Ammon's horn (tissue), 1 donor: ENCODE measurements at regions not wholly inside any gene's neighbourhood (a gene's known extent, or its start where the extent isn't known, plus 50 kb on each side); places are given as distances from the start of the nearest gene placed in this dataset.

ENCODE experiments used
- DNase-seq: peaks from one replicate; pipeline ENCODE4 v3.0.0-alpha.2; 2016; ENCODE audit warnings: low spot score

GRCh38 chrX:39601231-39602177, 496.3 kb downstream of the BCOR start:
- no peak for DNase-seq

DNA sequence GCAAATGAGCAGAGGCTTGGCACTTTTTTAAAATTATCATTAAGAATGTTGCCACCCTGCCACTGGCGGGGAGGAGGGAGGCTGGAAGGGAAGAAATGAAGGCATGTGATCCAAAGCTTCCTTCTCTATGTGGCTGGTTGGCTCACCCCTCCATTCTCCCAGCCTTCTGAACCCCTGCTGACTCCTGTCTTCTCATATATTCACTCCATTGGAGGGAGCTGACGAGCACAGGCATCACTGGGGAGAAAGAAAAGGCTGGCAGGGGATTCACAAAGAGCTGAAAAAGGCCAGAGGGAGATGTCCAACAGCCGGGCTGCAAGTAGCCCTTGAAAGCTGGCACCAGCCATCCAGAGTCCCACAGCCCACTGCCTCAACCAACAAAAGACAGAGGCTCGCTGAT, 495.6 kb downstream of the BCOR start:
- no peak for DNase-seq

DNA sequence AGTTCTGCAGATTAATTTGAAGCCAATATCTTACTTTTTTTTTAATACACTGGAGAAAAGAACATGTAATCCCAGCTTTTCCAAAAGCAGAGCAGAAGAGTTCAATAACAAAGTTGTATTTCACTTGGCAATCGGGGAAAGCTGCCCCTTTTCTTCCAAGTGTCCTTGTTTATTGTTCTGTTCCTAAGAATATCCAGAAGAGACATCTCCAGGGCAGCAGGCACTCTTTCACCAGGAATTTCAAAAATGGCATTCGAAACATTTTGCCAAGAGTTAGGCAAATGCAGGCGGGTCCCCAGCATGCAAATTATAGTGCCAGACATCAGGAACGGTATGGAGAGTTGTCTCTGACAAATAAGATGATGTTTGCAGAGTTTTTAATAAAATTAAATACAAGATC, 494.5 kb downstream of the BCOR start:
- no peak for DNase-seq

DNA sequence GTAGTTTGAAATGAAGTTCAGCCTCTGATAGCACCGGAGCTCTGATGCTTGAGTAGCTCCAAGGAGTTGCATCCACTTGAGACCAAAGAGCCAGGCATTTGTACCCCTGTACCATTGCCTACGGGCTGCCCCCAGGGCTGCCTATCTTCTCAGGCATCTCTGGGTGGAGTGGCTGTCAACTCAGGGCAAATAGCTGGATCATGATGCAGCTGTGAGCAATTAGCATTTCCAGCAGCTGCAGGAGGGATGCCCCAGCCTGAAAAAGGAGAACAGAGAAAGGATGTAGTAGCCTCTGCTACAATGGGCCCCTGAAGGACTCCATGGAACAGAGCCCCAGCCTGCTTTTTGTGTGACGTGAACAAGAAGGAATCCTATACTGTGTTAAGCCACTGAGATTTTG, 492.6 kb downstream of the BCOR start:
- no peak for DNase-seq

- DNase-seq: no peak
These were observed 491.9 kb downstream of the BCOR start for GRCh38 chrX:39605866-39606265.

DNA sequence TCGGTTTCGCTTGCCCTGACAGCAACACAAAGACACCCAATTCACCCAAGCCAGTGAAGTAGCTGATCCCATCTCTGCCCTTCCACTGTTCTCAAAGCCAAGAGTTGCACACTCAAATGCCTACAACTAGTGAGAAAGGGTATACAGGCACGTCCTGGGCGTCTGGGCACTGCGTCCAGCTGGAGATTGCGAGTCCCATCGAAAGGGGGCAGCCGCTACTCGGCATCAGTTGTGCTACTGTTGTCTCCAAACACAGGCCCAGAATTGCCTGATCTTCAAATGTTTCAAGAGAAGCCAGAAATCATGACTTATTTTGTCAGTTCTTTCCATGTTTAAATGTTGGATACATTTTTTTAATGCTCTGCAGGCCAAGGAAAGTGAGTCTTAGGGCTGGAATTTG, 487.8 kb downstream of the BCOR start:
- no peak for DNase-seq

DNA sequence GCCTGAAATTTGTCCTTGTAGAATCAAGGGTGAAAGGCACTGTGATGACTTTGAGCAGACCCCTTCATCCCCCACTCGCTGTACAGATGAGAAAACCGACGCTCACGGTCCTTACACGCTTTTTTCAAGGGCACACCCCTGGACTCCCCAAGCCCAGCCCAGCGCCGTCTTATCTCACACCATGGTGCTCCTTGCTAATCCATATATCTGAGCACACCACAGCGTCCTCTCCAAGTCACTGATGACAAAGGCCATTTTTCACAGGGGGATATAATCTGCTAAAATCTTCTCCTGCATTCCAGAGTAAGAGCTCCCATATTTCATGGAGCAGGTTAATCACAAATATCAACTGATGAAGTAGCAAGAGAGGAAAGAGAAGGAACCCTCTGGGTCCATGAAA, 486.3 kb downstream of the BCOR start:
- DNase-seq: no peak

GRCh38 chrX:39613482-39613995, 484.2 kb downstream of the BCOR start:
- DNase-seq: no peak

DNA sequence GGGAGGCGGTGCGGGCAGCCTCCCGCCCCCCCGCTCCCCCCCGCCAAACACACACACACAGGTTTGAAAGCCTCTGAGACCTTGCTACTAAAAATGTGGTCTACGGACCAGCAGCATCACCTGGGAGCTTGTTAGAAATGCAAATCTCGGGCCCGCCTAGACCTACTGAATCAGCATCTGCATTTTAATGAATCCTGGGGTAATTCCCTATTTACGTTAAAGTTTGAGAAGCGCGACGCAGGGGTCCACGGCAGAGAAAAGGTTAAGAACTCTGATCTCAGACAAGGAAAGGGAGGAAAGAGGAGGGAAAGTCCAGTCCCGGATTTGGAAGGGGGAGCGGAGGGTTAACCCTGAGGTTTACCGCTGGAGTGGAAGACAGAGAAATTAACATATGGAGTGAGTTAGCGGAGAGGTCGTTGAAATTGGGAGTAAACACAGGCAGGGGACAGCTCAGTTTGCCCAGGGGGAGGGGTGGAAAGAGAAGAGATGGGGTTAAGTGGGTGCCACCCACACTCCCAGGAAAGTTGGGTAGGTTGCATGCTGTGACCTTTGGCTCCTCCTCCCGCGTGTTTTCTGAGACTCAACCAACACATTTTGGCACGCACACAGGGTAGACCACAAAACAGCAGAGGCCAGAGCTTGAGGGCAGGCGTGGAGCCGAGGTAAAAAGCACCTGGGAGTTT, 483.6 kb downstream of the BCOR start:
- no peak for DNase-seq

- DNase-seq: no peak
These were observed 483.1 kb downstream of the BCOR start for GRCh38 chrX:39614680-39614998.

- no peak for DNase-seq
These were observed 481.5 kb downstream of the BCOR start for GRCh38 chrX:39616098-39616729.

GRCh38 chrX:39616731-39617130, 481.0 kb downstream of the BCOR start:
- DNase-seq: no peak

DNA sequence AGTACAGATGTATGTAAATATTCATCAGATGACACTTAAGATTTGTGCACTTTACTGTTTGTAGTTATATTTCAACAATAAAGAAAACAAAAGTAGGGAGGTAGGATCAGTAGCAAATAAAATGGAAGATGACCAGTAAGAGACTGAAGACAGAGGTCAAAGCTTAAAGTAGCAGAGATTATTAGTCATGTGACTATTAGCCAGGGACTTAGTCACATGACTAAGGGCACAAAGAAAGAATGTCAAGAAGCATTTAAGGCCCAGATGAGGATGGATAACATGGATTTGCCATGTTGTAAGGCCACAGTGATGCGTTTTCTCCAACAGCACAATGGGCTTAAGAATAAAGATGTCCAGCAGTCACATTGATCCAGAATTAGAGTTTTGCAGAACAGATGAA, 479.6 kb downstream of the BCOR start:
- no peak for DNase-seq

DNA sequence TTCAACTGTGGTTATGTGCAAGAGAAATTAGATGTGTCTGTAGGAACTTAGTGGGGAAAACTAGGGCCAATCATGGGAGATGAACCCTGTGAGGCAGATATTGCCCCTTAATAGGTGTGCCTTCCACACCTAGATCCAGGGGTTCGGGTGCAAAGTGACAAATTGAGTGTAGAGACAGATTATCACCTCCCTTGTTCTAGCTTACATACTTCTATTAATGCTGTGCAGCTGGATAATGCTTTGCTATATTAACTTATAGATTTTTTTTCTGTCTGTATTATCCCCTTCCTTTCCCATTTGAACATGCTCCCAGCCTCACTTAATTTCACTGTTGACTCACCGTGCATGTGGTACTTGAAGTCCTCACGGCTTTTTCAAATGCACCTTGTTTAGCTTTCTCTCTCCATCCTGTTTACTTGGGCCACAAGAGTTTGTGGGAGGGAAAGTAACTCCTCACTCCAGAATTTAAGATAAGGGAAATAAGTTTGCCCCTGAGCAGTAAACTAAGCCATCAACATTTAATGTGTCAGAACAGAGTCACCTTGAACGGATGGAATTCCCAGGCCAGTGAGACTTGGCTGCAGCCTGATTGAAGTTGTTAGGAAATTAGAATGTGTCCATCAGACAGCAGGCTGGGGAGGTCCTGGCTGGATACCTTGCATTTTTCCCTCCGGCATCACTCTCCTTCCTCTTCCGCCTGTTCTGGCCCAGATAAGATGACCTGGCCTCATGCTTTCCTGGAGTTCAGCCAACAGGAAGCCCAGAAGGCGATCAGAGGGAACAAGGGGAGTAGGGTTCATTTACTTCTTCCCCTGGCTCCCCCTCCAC, 478.4 kb downstream of the BCOR start:
- no peak for DNase-seq

GRCh38 chrX:39624166-39624565, 473.6 kb downstream of the BCOR start:
- no peak for DNase-seq

DNA sequence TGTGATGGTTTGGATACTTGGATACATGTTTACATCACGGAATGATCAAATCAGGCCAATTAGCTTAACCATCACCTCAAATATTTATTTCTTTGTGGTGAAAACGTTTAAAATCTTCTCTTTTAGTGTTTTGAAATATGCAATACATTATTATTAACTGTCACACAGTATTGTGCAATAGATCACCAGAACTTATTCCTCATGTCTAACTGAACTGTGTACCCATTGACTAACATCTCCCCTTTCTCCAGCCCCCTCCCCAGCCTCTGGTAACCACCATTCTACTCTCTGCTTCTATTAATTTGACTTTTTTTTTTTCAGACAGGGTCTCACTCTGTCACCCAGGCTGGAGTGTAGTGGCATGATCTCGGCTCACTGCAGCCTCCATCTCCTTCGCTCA, 471.9 kb downstream of the BCOR start:
- DNase-seq: no peak

DNA sequence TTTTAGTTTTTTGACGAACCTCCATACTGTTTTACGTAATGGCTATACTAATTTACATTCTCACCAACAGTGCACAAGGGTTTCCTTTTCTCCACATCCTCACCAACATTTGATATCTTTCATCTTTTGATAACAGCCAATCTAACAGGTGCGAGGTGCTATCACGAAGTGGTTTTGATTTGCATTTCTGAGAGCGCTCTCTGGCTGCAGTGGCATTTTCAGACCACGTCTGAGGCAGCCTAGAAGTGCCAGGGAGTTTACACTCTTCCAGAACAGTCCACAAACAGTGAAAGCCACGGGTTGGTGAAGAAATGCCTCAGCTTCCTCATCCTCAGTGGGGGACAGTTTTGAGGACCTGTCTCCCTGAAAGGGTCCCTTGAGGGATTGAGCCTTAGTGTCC, 471.0 kb downstream of the BCOR start:
- DNase-seq: no peak

GRCh38 chrX:39627257-39627656, 470.5 kb downstream of the BCOR start:
- DNase-seq: no peak

GRCh38 chrX:39629001-39629400, 468.8 kb downstream of the BCOR start:
- DNase-seq: no peak

DNA sequence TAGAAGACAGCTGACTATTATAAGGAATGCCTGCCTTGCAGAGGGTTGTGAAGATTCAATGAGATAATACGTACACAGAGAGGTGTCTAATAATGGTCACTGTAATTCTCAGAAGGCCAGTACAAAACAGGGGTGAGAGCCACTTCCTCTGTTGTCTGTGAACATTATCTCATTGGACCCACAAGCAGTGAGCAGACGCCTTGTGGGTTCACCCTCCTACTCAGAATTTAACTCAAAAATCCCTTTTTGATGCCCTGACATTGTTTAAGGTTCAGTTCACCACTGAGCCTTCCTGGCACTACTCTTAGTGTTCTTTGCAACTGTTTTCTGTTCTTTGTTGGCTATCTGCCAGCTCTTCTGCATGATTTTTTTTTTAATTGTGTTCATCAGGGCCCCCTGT, 467.4 kb downstream of the BCOR start:
- DNase-seq: no peak

DNA sequence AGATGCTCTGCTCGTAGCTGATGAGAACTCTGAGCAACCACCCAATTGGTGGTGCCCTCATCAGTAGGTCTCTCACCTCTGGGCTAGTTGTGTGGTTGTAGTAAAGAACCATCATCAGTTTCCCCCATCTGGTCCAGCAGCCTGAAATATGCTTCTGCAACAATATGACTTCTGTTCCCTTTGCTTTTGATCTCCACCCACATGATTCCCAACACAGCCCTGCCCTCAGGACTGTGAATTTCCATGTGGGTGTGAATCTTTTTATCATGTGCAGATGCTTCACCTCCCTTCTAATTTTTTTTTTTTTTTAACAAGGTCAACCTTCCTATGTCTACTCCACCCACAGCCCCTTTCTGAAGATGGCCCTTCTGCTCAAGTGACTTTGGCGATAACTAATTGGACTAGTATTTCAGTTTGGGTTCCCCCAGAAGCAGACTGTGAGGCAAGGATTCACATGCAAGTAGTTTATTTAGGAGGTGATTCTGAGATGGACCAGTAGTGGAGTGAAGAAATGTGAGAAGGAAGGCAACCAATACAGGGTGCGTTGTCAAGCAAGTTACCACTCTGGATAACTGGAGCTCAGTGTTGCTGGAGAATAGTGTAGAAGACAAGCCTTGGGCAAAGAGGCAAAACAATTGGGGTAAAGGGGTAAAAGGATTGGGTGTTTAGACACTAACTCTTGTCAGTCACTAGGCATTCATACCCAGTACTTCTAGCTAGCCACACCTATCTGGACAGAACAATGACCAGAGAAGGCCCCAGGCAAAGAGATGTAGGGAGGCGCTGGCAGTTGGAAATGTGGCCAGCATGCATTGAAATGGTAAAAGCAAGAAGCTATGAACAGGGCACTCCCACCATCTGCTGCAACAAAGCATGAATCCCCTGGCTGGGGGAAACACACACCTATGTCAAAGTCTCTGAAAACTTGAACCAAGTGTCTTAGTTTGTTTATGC, 466.2 kb downstream of the BCOR start:
- no peak for DNase-seq
